ENCODE measurements at regions not wholly inside any gene's neighbourhood (a gene's known extent, or its start where the extent isn't known, plus 50 kb on each side); places are given as distances from the start of the nearest gene placed in this dataset.

GRCh38 chr3:11720917-11721411, 77.2 kb upstream of the VGLL4 start:
- Histone ChIP-seq H3K4me3 (ENCODE audit: low read depth in 1 of 2, low read length in 2 of 2) (peak overlapping the region in 1 of 2 donors; percentile 98), H3K36me3 (ENCODE audit: insufficient read depth, low read length) (no peaks in the 10 kb centered on the region), H3K27me3 (ENCODE audit: control insufficient read depth in 1 of 2, insufficient read depth in 2 of 2, low read length in 2 of 2) (no peaks in the 10 kb centered on the region), H3K9me3 (ENCODE audit: low read length) (no peaks in the 10 kb centered on the region), H3K4me1 (ENCODE audit: insufficient read depth, low read length) (peaks cover 17% of the 10 kb centered on the region), H3K27ac (ENCODE audit: low read depth, low read length) (peak overlapping the region; percentile 94), H3K9ac (ENCODE audit: low read length) (peak overlapping the region; percentile 19)

GRCh38 chr3:11720304-11720898, 76.7 kb upstream of the VGLL4 start:
- Histone ChIP-seq H3K4me1 (ENCODE audit: insufficient read depth, low read length) (peaks cover 17% of the 10 kb centered on the region), H3K36me3 (ENCODE audit: insufficient read depth, low read length) (no peaks in the 10 kb centered on the region), H3K9me3 (ENCODE audit: low read length) (no peaks in the 10 kb centered on the region), H3K9ac (ENCODE audit: low read length) (peak overlapping the region; percentile 19), H3K27me3 (ENCODE audit: control insufficient read depth in 1 of 2, insufficient read depth in 2 of 2, low read length in 2 of 2) (no peaks in the 10 kb centered on the region), H3K4me3 (ENCODE audit: low read depth in 1 of 2, low read length in 2 of 2) (peak overlapping the region; percentile 78 to 98), H3K27ac (ENCODE audit: low read depth, low read length) (peak overlapping the region; percentile 94)

- Histone ChIP-seq H3K27me3 (ENCODE audit: control insufficient read depth in 1 of 2, insufficient read depth in 2 of 2, low read length in 2 of 2) (no peaks in the 10 kb centered on the region), H3K9me3 (ENCODE audit: low read length) (no peaks in the 10 kb centered on the region), H3K9ac (ENCODE audit: low read length) (no peak overlapping the region), H3K36me3 (ENCODE audit: insufficient read depth, low read length) (no peaks in the 10 kb centered on the region), H3K27ac (ENCODE audit: low read depth, low read length) (peak overlapping the region; percentile 94), H3K4me3 (ENCODE audit: low read depth in 1 of 2, low read length in 2 of 2) (peak overlapping the region; percentile 78 to 98), H3K4me1 (ENCODE audit: insufficient read depth, low read length) (peaks cover 17% of the 10 kb centered on the region)
Observed at GRCh38 chr3:11719406-11720303, 75.9 kb upstream of the VGLL4 start.

- no peaks in the 10 kb centered on the region for H3K36me3 ChIP-seq (ENCODE audit: insufficient read depth, low read length)
- H3K9me3 ChIP-seq (ENCODE audit: low read length) = no peaks in the 10 kb centered on the region
- H3K4me1 ChIP-seq (ENCODE audit: insufficient read depth, low read length) = peaks cover 17% of the 10 kb centered on the region
- H3K27me3 ChIP-seq (ENCODE audit: control insufficient read depth in 1 of 2, insufficient read depth in 2 of 2, low read length in 2 of 2) = no peaks in the 10 kb centered on the region
- peak overlapping the region; percentile 78 to 98 for H3K4me3 ChIP-seq (ENCODE audit: low read depth in 1 of 2, low read length in 2 of 2)
- peak overlapping the region; percentile 95 for H3K9ac ChIP-seq (ENCODE audit: low read length)
- H3K27ac ChIP-seq (ENCODE audit: low read depth, low read length) = peak overlapping the region; percentile 94
Observed at GRCh38 chr3:11718637-11719405, 75.1 kb upstream of the VGLL4 start.

- Histone ChIP-seq H3K36me3 (ENCODE audit: insufficient read depth, low read length) (no peaks in the 10 kb centered on the region), H3K27ac (ENCODE audit: low read depth, low read length) (peak overlapping the region; percentile 94), H3K4me1 (ENCODE audit: insufficient read depth, low read length) (peaks cover 17% of the 10 kb centered on the region), H3K9ac (ENCODE audit: low read length) (peak overlapping the region; percentile 95), H3K4me3 (ENCODE audit: low read depth in 1 of 2, low read length in 2 of 2) (peak overlapping the region; percentile 78 to 98), H3K9me3 (ENCODE audit: low read length) (no peaks in the 10 kb centered on the region), H3K27me3 (ENCODE audit: control insufficient read depth in 1 of 2, insufficient read depth in 2 of 2, low read length in 2 of 2) (no peaks in the 10 kb centered on the region)
Observed at GRCh38 chr3:11717768-11718636, 74.3 kb upstream of the VGLL4 start.

- H3K4me1 ChIP-seq (ENCODE audit: insufficient read depth, low read length) = peaks cover 17% of the 10 kb centered on the region
- peak overlapping the region in 1 of 2 donors; percentile 98 for H3K4me3 ChIP-seq (ENCODE audit: low read depth in 1 of 2, low read length in 2 of 2)
- H3K27me3 ChIP-seq (ENCODE audit: control insufficient read depth in 1 of 2, insufficient read depth in 2 of 2, low read length in 2 of 2) = no peaks in the 10 kb centered on the region
- H3K36me3 ChIP-seq (ENCODE audit: insufficient read depth, low read length) = no peaks in the 10 kb centered on the region
- peak overlapping the region; percentile 94 for H3K27ac ChIP-seq (ENCODE audit: low read depth, low read length)
- H3K9me3 ChIP-seq (ENCODE audit: low read length) = no peaks in the 10 kb centered on the region
- no peak overlapping the region for H3K9ac ChIP-seq (ENCODE audit: low read length)
Observed at GRCh38 chr3:11717301-11717700, 73.6 kb upstream of the VGLL4 start.

GRCh38 chr3:11716573-11717290, 73.0 kb upstream of the VGLL4 start:
- Histone ChIP-seq H3K27me3 (ENCODE audit: control insufficient read depth in 1 of 2, insufficient read depth in 2 of 2, low read length in 2 of 2) (no peaks in the 10 kb centered on the region), H3K9me3 (ENCODE audit: low read length) (no peaks in the 10 kb centered on the region), H3K4me3 (ENCODE audit: low read depth in 1 of 2, low read length in 2 of 2) (no peak overlapping the region), H3K4me1 (ENCODE audit: insufficient read depth, low read length) (peaks cover 17% of the 10 kb centered on the region), H3K27ac (ENCODE audit: low read depth, low read length) (no peak overlapping the region), H3K9ac (ENCODE audit: low read length) (no peak overlapping the region), H3K36me3 (ENCODE audit: insufficient read depth, low read length) (no peaks in the 10 kb centered on the region)

- Histone ChIP-seq H3K4me3 (ENCODE audit: low read depth in 1 of 2, low read length in 2 of 2) (no peak overlapping the region), H3K9me3 (ENCODE audit: low read length) (no peaks in the 10 kb centered on the region), H3K36me3 (ENCODE audit: insufficient read depth, low read length) (no peaks in the 10 kb centered on the region), H3K27ac (ENCODE audit: low read depth, low read length) (no peak overlapping the region), H3K4me1 (ENCODE audit: insufficient read depth, low read length) (peaks cover 9% of the 10 kb centered on the region), H3K27me3 (ENCODE audit: control insufficient read depth in 1 of 2, insufficient read depth in 2 of 2, low read length in 2 of 2) (no peaks in the 10 kb centered on the region), H3K9ac (ENCODE audit: low read length) (no peak overlapping the region)
Observed at GRCh38 chr3:11713171-11713570, 69.5 kb upstream of the VGLL4 start.

GRCh38 chr3:11712646-11713045, 68.9 kb upstream of the VGLL4 start:
- no peaks in the 10 kb centered on the region for H3K9me3 ChIP-seq (ENCODE audit: low read length)
- H3K4me3 ChIP-seq (ENCODE audit: low read depth in 1 of 2, low read length in 2 of 2) = no peak overlapping the region
- H3K27me3 ChIP-seq (ENCODE audit: control insufficient read depth in 1 of 2, insufficient read depth in 2 of 2, low read length in 2 of 2) = no peaks in the 10 kb centered on the region
- H3K36me3 ChIP-seq (ENCODE audit: insufficient read depth, low read length) = no peaks in the 10 kb centered on the region
- no peak overlapping the region for H3K9ac ChIP-seq (ENCODE audit: low read length)
- H3K4me1 ChIP-seq (ENCODE audit: insufficient read depth, low read length) = peaks cover 4% of the 10 kb centered on the region
- H3K27ac ChIP-seq (ENCODE audit: low read depth, low read length) = no peak overlapping the region

GRCh38 chr3:11711876-11712275, 68.2 kb upstream of the VGLL4 start:
- H3K4me3 ChIP-seq (ENCODE audit: low read depth in 1 of 2, low read length in 2 of 2) = no peak overlapping the region
- H3K27me3 ChIP-seq (ENCODE audit: control insufficient read depth in 1 of 2, insufficient read depth in 2 of 2, low read length in 2 of 2) = no peaks in the 10 kb centered on the region
- no peak overlapping the region for H3K27ac ChIP-seq (ENCODE audit: low read depth, low read length)
- H3K4me1 ChIP-seq (ENCODE audit: insufficient read depth, low read length) = no peaks in the 10 kb centered on the region
- H3K36me3 ChIP-seq (ENCODE audit: insufficient read depth, low read length) = no peaks in the 10 kb centered on the region
- no peaks in the 10 kb centered on the region for H3K9me3 ChIP-seq (ENCODE audit: low read length)
- H3K9ac ChIP-seq (ENCODE audit: low read length) = no peak overlapping the region
